Activated CD4-positive, alpha-beta T cell treated with anti-CD3 and anti-CD28 coated beads, Interleukin-2, amount 10 ng/mL, durations not matched to agents 7 days and 5 days (primary cell): ENCODE measurements at regions not wholly inside any gene's neighbourhood (a gene's known extent, or its start where the extent isn't known, plus 50 kb on each side); places are given as distances from the start of the nearest gene placed in this dataset.

Experiments used
- CTCF ChIA-PET: fragments of 350-600 bp; sonication (Branson Sonifier 250); formaldehyde crosslinking; loops from one replicate; lab custom pipeline; 2021; ENCODE audit warnings: antibody characterized with exemption; lab: Charles Lee
- POLR2A ChIA-PET: fragments of 350-600 bp; sonication (Branson Sonifier 250); formaldehyde crosslinking; loops from one replicate; lab custom pipeline; 2021; ENCODE audit warnings: antibody characterized with exemption; lab: Charles Lee
- DNase-seq: peaks from one replicate; pipeline ENCODE4 v3.0.0-alpha.2; 2020
- H3K27ac Mint-ChIP-seq: one replicate; pipeline ENCODE4 v1.8.0; 2021; ENCODE audit warnings: mild to moderate bottlenecking, moderate library complexity, mixed read lengths
- H3K27me3 Mint-ChIP-seq: one replicate; pipeline ENCODE4 v1.8.0; 2021; ENCODE audit warnings: mixed read lengths
- H3K36me3 Mint-ChIP-seq: one replicate; pipeline ENCODE4 v1.8.0; 2021; ENCODE audit warnings: low read depth, mixed read lengths
- H3K4me1 Mint-ChIP-seq: one replicate; pipeline ENCODE4 v1.8.0; 2021; ENCODE audit warnings: mixed read lengths
- H3K4me3 Mint-ChIP-seq: one replicate; pipeline ENCODE4 v1.8.0; 2021; ENCODE audit warnings: mild to moderate bottlenecking, moderate library complexity, mixed read lengths
- H3K9me3 Mint-ChIP-seq: one replicate; pipeline ENCODE4 v1.8.0; 2021; ENCODE audit warnings: mixed read lengths

GRCh38 chr13:85616275-85616674 is 182.9 kb downstream of the SLITRK6 start:
- Mint-ChIP-seq H3K36me3 (no peaks in the 10 kb centered on the region), H3K4me3 (no peak overlapping the region), H3K9me3 (peaks cover 9% of the 10 kb centered on the region), H3K4me1 (no peaks in the 10 kb centered on the region), H3K27me3 (no peaks in the 10 kb centered on the region), H3K27ac (no peak overlapping the region)
- DNase-seq = no peak
- CTCF ChIA-PET = no interaction called here
- POLR2A ChIA-PET = no interaction called here

GRCh38 chr13:85615031-85615430 is 184.2 kb downstream of the SLITRK6 start:
- H3K4me1 Mint-ChIP-seq = no peaks in the 10 kb centered on the region
- no peaks in the 10 kb centered on the region for H3K36me3 Mint-ChIP-seq
- no peak overlapping the region for H3K4me3 Mint-ChIP-seq
- no peak overlapping the region for H3K27ac Mint-ChIP-seq
- CTCF ChIA-PET = no interaction called here
- no peaks in the 10 kb centered on the region for H3K27me3 Mint-ChIP-seq
- no peak for DNase-seq
- peaks cover 9% of the 10 kb centered on the region for H3K9me3 Mint-ChIP-seq
- POLR2A ChIA-PET = no interaction called here

- DNase-seq = no peak
- Mint-ChIP-seq H3K27ac (no peak overlapping the region), H3K4me1 (no peaks in the 10 kb centered on the region), H3K9me3 (no peaks in the 10 kb centered on the region), H3K36me3 (no peaks in the 10 kb centered on the region), H3K4me3 (no peak overlapping the region), H3K27me3 (no peaks in the 10 kb centered on the region)
- ChIA-PET POLR2A (no interaction called here), CTCF (no interaction called here)
Measured at GRCh38 chr13:85610024-85610423, 189.2 kb downstream of the SLITRK6 start.

GRCh38 chr13:85608255-85608829 is 190.9 kb downstream of the SLITRK6 start:
- no peaks in the 10 kb centered on the region for H3K4me1 Mint-ChIP-seq
- ChIA-PET CTCF (no interaction called here), POLR2A (no interaction called here)
- no peaks in the 10 kb centered on the region for H3K9me3 Mint-ChIP-seq
- H3K27ac Mint-ChIP-seq = no peak overlapping the region
- no peaks in the 10 kb centered on the region for H3K27me3 Mint-ChIP-seq
- H3K4me3 Mint-ChIP-seq = no peak overlapping the region
- DNase-seq = no peak
- H3K36me3 Mint-ChIP-seq = no peaks in the 10 kb centered on the region

GRCh38 chr13:85603735-85604134 is 195.5 kb downstream of the SLITRK6 start:
- Mint-ChIP-seq H3K4me1 (no peaks in the 10 kb centered on the region), H3K4me3 (no peak overlapping the region)

GRCh38 chr13:85601526-85601925 is 197.7 kb downstream of the SLITRK6 start:
- H3K36me3 Mint-ChIP-seq = no peaks in the 10 kb centered on the region
- no peaks in the 10 kb centered on the region for H3K9me3 Mint-ChIP-seq
- CTCF ChIA-PET = no interaction called here
- POLR2A ChIA-PET = no interaction called here
- no peak overlapping the region for H3K27ac Mint-ChIP-seq
- H3K4me1 Mint-ChIP-seq = no peaks in the 10 kb centered on the region
- H3K4me3 Mint-ChIP-seq = no peak overlapping the region
- DNase-seq = no peak
- no peaks in the 10 kb centered on the region for H3K27me3 Mint-ChIP-seq

More at GRCh38 chr13:85603735-85604134, 195.5 kb downstream of the SLITRK6 start:
- ChIA-PET POLR2A (no interaction called here), CTCF (no interaction called here)
- H3K27me3 Mint-ChIP-seq = no peaks in the 10 kb centered on the region
- no peak overlapping the region for H3K27ac Mint-ChIP-seq
- H3K36me3 Mint-ChIP-seq = no peaks in the 10 kb centered on the region
- DNase-seq = no peak
- no peaks in the 10 kb centered on the region for H3K9me3 Mint-ChIP-seq

GRCh38 chr13:85597790-85598500 is 201.3 kb downstream of the SLITRK6 start:
- Mint-ChIP-seq H3K27me3 (no peaks in the 10 kb centered on the region), H3K36me3 (no peaks in the 10 kb centered on the region), H3K4me1 (no peaks in the 10 kb centered on the region), H3K27ac (no peak overlapping the region), H3K4me3 (no peak overlapping the region), H3K9me3 (peaks cover 3% of the 10 kb centered on the region)
- DNase-seq = no peak
- POLR2A ChIA-PET = no interaction called here
- CTCF ChIA-PET = no interaction called here

GRCh38 chr13:85592211-85592610 is 207.0 kb downstream of the SLITRK6 start:
- no peaks in the 10 kb centered on the region for H3K4me1 Mint-ChIP-seq
- no peaks in the 10 kb centered on the region for H3K27me3 Mint-ChIP-seq
- no peak overlapping the region for H3K4me3 Mint-ChIP-seq
- POLR2A ChIA-PET = no interaction called here
- DNase-seq = no peak
- H3K27ac Mint-ChIP-seq = no peak overlapping the region
- H3K36me3 Mint-ChIP-seq = no peaks in the 10 kb centered on the region
- CTCF ChIA-PET = no interaction called here
- H3K9me3 Mint-ChIP-seq = peaks cover 3% of the 10 kb centered on the region

GRCh38 chr13:85590231-85590931 is 208.8 kb downstream of the SLITRK6 start:
- CTCF ChIA-PET = no interaction called here
- POLR2A ChIA-PET = no interaction called here
- no peak for DNase-seq
- no peaks in the 10 kb centered on the region for H3K4me1 Mint-ChIP-seq
- no peaks in the 10 kb centered on the region for H3K36me3 Mint-ChIP-seq
- H3K27ac Mint-ChIP-seq = no peak overlapping the region
- H3K27me3 Mint-ChIP-seq = no peaks in the 10 kb centered on the region
- peaks cover 2% of the 10 kb centered on the region for H3K9me3 Mint-ChIP-seq
- no peak overlapping the region for H3K4me3 Mint-ChIP-seq

GRCh38 chr13:85589021-85589420 is 210.2 kb downstream of the SLITRK6 start:
- POLR2A ChIA-PET = no interaction called here
- Mint-ChIP-seq H3K36me3 (no peaks in the 10 kb centered on the region), H3K27ac (no peak overlapping the region), H3K4me3 (no peak overlapping the region), H3K9me3 (peaks cover 2% of the 10 kb centered on the region), H3K27me3 (no peaks in the 10 kb centered on the region), H3K4me1 (no peaks in the 10 kb centered on the region)
- no peak for DNase-seq
- CTCF ChIA-PET = interaction anchor here (0.6 kb wide), 1 partner anchor 72 kb away, joined by 3 read pairs; no protein-coding TSS in a partner anchor

GRCh38 chr13:85588359-85588758 is 210.9 kb downstream of the SLITRK6 start:
- CTCF ChIA-PET = no interaction called here

GRCh38 chr13:85586856-85587255 is 212.4 kb downstream of the SLITRK6 start:
- H3K27me3 Mint-ChIP-seq = no peaks in the 10 kb centered on the region
- DNase-seq = no peak
- POLR2A ChIA-PET = no interaction called here
- no peak overlapping the region for H3K27ac Mint-ChIP-seq
- CTCF ChIA-PET = no interaction called here
- H3K36me3 Mint-ChIP-seq = no peaks in the 10 kb centered on the region
- peaks cover 2% of the 10 kb centered on the region for H3K9me3 Mint-ChIP-seq
- H3K4me3 Mint-ChIP-seq = no peak overlapping the region
- no peaks in the 10 kb centered on the region for H3K4me1 Mint-ChIP-seq

More at GRCh38 chr13:85588359-85588758, 210.9 kb downstream of the SLITRK6 start:
- Mint-ChIP-seq H3K36me3 (no peaks in the 10 kb centered on the region), H3K27me3 (no peaks in the 10 kb centered on the region), H3K4me1 (no peaks in the 10 kb centered on the region), H3K4me3 (no peak overlapping the region), H3K9me3 (peaks cover 2% of the 10 kb centered on the region), H3K27ac (no peak overlapping the region)
- POLR2A ChIA-PET = no interaction called here
- no peak for DNase-seq

- POLR2A ChIA-PET = no interaction called here
- Mint-ChIP-seq H3K27ac (no peak overlapping the region), H3K4me3 (no peak overlapping the region), H3K4me1 (no peaks in the 10 kb centered on the region), H3K27me3 (no peaks in the 10 kb centered on the region), H3K36me3 (no peaks in the 10 kb centered on the region), H3K9me3 (peaks cover 2% of the 10 kb centered on the region)
- no peak for DNase-seq
- CTCF ChIA-PET = no interaction called here
Measured at GRCh38 chr13:85586422-85586831, 212.8 kb downstream of the SLITRK6 start.
